WTC11 (cell line): ENCODE measurements at regions not wholly inside any gene's neighbourhood (a gene's known extent, or its start where the extent isn't known, plus 50 kb on each side); places are given as distances from the start of the nearest gene placed in this dataset.

Experiments
- JUN ChIP-seq: sonication (generic); formaldehyde crosslinking; IDR thresholded peaks from 2 replicates; pipeline ENCODE4 v1.8.0; 2023; ENCODE audit warnings: mild to moderate bottlenecking, missing genetic modification reagents
- NR1H2 ChIP-seq: sonication (generic); formaldehyde crosslinking; IDR thresholded peaks from 2 replicates; pipeline ENCODE4 v1.9.0; 2021; ENCODE audit warnings: mild to moderate bottlenecking, moderate library complexity, missing genetic modification reagents
- TF ChIP-seq, protein P1 (sequence below): fragments of 250-450 bp; sonication (Bioruptor Pico); IDR thresholded peaks from 2 replicates; pipeline ENCODE4 v1.8.0; 2021; ENCODE audit warnings: mild to moderate bottlenecking

DNA sequence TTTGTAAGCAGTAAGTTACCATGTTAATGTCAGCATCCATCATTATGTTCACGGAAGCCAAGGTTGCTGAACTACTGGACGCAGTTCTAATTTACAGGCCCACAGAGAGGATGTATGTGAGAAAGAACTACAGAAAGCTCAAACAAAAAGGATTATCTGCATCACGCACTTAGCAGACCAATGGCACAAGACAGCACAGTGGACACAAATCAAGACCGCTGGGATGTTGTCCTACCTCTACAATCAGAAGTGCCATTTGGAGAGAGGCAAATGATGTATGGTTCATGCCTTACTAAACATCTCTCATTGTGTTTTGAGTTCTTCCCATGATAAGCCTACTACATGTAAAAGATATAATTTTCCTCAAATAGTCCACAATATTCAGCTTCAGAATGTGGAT is 330.7 kb upstream of the CHAC2 start:
- TF ChIP-seq, protein P1, sequence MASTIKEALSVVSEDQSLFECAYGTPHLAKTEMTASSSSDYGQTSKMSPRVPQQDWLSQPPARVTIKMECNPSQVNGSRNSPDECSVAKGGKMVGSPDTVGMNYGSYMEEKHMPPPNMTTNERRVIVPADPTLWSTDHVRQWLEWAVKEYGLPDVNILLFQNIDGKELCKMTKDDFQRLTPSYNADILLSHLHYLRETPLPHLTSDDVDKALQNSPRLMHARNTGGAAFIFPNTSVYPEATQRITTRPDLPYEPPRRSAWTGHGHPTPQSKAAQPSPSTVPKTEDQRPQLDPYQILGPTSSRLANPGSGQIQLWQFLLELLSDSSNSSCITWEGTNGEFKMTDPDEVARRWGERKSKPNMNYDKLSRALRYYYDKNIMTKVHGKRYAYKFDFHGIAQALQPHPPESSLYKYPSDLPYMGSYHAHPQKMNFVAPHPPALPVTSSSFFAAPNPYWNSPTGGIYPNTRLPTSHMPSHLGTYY (CRISPR knock-in tag), result no peak
- no peak for TF ChIP-seq NR1H2 (CRISPR knock-in tag)
- TF ChIP-seq JUN, result no peak
